PFSK-1 (cell line): ENCODE measurements at regions not wholly inside any gene's neighbourhood (a gene's known extent, or its start where the extent isn't known, plus 50 kb on each side); places are given as distances from the start of the nearest gene placed in this dataset.

Source experiments
- FOXP2 ChIP-seq: optimal IDR thresholded peaks from 2 replicates; pipeline ENCODE3; 2011; ENCODE audit warnings: borderline replicate concordance, control low read depth, inconsistent platforms; ENCODE audit not compliant: insufficient read depth; ENCODE audit errors: extremely low read length, extremely low read depth
- POLR2AphosphoS5 ChIP-seq: IDR thresholded peaks from 2 replicates; pipeline ENCODE4 v1.6.1; 2012; ENCODE audit warnings: low read depth, mild to moderate bottlenecking, control low read depth, low read length, moderate library complexity
- SIN3A ChIP-seq: IDR thresholded peaks from 2 replicates; pipeline ENCODE4 v1.6.1; 2012; ENCODE audit warnings: mild to moderate bottlenecking, low read length, moderate library complexity, borderline replicate concordance; ENCODE audit not compliant: insufficient read depth
- TAF1 ChIP-seq: IDR thresholded peaks from 2 replicates; pipeline ENCODE4 v1.6.1; 2012; ENCODE audit warnings: low read length, control low read depth, borderline replicate concordance; ENCODE audit not compliant: insufficient read depth
- TF ChIP-seq, protein P1 (sequence below), 2 experiments: IDR thresholded peaks; 2 replicates each; pipeline versions ENCODE4 v1.6.1 to v1.8.0; 2011 to 2012; ENCODE audit warnings: low read depth in 2 of 2, low read length in 2 of 2, control low read depth in 1 of 2, inconsistent platforms in 1 of 2, mild to moderate bottlenecking in 1 of 2, moderate library complexity in 1 of 2; ENCODE audit not compliant: insufficient read depth in 1 of 2

DNA sequence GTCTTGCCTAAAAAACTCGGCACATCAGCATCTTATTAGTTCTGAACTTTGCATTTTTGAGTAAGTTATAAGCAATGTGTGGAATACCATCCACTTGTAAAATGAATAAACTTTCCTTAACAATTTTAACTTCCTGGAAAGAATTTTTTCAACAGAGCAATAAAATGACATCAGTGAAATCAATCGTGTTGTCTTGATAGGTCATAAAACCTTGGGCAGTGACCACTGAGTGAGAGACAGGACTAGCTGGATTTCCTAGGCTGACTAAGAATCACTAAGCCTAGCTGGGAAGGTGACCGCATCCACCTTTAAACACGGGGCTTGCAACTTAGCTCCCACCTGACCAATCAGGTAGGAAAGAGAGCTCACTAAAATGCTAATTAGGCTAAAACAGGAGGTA lies 403.0 kb upstream of the CNKSR2 start:
- TF ChIP-seq, protein P1, sequence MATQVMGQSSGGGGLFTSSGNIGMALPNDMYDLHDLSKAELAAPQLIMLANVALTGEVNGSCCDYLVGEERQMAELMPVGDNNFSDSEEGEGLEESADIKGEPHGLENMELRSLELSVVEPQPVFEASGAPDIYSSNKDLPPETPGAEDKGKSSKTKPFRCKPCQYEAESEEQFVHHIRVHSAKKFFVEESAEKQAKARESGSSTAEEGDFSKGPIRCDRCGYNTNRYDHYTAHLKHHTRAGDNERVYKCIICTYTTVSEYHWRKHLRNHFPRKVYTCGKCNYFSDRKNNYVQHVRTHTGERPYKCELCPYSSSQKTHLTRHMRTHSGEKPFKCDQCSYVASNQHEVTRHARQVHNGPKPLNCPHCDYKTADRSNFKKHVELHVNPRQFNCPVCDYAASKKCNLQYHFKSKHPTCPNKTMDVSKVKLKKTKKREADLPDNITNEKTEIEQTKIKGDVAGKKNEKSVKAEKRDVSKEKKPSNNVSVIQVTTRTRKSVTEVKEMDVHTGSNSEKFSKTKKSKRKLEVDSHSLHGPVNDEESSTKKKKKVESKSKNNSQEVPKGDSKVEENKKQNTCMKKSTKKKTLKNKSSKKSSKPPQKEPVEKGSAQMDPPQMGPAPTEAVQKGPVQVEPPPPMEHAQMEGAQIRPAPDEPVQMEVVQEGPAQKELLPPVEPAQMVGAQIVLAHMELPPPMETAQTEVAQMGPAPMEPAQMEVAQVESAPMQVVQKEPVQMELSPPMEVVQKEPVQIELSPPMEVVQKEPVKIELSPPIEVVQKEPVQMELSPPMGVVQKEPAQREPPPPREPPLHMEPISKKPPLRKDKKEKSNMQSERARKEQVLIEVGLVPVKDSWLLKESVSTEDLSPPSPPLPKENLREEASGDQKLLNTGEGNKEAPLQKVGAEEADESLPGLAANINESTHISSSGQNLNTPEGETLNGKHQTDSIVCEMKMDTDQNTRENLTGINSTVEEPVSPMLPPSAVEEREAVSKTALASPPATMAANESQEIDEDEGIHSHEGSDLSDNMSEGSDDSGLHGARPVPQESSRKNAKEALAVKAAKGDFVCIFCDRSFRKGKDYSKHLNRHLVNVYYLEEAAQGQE (IDR thresholded peaks at IDR 0.05; ENCODE audit: insufficient read depth in 1 of 2, low read depth in 2 of 2, low read length in 2 of 2) = no peak
- TF ChIP-seq SIN3A (no peak), TAF1 (no peak), FOXP2 (no peak)

DNA sequence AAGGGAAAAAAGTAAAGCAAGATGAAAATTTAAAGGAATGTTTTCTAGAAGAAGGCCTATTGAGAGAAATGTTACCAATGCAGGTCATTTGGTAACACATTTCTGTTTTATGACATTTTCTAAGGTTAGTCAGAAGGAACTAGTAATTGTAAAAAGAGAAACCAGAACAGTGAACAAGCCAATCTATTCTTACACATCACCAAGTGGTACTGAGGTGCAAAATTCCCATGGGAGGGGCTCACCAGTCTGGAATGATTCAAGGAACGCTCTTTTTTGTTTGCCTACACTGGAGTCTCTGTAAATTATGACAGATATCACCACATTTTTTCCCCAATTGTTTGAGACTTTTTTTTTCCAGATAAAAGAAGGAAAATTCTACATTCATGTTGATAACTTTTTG lies 404.7 kb upstream of the CNKSR2 start:
- TF ChIP-seq TAF1 (no peak), SIN3A (no peak), FOXP2 (no peak)
- TF ChIP-seq, protein P1 (IDR thresholded peaks at IDR 0.05; ENCODE audit: insufficient read depth in 1 of 2, low read depth in 2 of 2, low read length in 2 of 2) = no peak

DNA sequence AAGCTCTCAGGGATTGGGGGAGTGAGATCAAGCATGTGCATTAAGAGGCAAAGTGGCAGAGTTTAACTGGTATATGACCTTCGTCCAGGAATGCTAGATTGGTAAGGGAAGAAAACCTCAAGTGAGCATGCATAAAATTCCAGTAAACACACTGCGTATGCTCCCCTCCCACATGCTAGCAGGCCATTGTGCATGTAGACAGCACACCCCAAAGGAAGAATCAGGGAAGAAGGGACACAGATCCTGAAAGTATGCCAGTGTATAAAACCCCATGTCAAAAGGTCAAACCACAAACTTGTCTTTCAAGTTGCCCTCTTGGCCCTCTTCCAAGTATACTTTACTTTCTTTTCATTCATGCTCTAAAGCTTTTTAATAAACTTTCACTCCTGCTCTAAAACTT lies 405.2 kb upstream of the CNKSR2 start:
- TF ChIP-seq TAF1 = no peak
- no peak for TF ChIP-seq POLR2AphosphoS5
- TF ChIP-seq SIN3A = no peak
- TF ChIP-seq, protein P1 (IDR thresholded peaks at IDR 0.05; ENCODE audit: insufficient read depth in 1 of 2, low read depth in 2 of 2, low read length in 2 of 2) = no peak
- no peak for TF ChIP-seq FOXP2

DNA sequence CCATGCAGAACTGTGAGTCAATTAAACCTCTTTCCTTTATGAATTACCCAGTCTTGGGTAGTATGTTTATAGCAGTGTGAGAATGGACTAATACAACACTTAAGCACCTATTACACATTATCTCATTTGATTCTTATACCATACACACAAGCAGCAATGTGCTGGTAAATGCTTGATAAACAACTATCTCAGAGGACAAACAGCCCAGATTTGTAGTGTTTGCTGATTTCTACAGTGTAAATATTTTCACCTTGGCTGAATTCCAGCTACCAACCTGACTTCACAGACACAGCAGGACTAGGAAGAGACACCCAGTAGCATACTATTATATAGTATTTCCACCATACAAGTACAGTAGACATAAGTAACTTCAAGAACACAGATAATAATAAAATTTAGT lies 406.5 kb upstream of the CNKSR2 start:
- TF ChIP-seq POLR2AphosphoS5 = no peak
- TF ChIP-seq TAF1 = no peak
- TF ChIP-seq, protein P1 (IDR thresholded peaks at IDR 0.05; ENCODE audit: insufficient read depth in 1 of 2, low read depth in 2 of 2, low read length in 2 of 2) = no peak
- no peak for TF ChIP-seq SIN3A
- TF ChIP-seq FOXP2 = no peak
